Karpas-422 (cell line): ENCODE measurements at regions not wholly inside any gene's neighbourhood (a gene's known extent, or its start where the extent isn't known, plus 50 kb on each side); places are given as distances from the start of the nearest gene placed in this dataset.
"Not testable (repeated sequence)": the region's sequence is repeated elsewhere in the genome, so short reads cannot be mapped to it uniquely, and the experiment has no call there.

ENCODE experiments used
- DNase-seq: peaks from one replicate; pipeline ENCODE4 v3.0.0-alpha.2; 2015
- H2AFZ ChIP-seq: fragments of 200-600 bp; sonication (generic); 2 replicates; pipeline ENCODE4 v1.6.1; 2014; ENCODE audit warnings: antibody characterized with exemption, low read length, mixed read lengths
- H3K27ac ChIP-seq: fragments of 200-600 bp; sonication (generic); 2 replicates; pipeline ENCODE4 v1.5.1; 2014; ENCODE audit warnings: mild to moderate bottlenecking, low read length, moderate library complexity
- H3K27me3 ChIP-seq: fragments of 200-600 bp; sonication (generic); 2 replicates; pipeline ENCODE4 v1.6.1; 2014; ENCODE audit warnings: low read length, mixed read lengths
- H3K36me3 ChIP-seq: fragments of 200-600 bp; sonication (generic); 2 replicates; pipeline ENCODE4 v1.6.1; 2014; ENCODE audit warnings: low read length, mixed read lengths; ENCODE audit not compliant: insufficient read depth
- H3K4me1 ChIP-seq: fragments of 200-600 bp; sonication (generic); 2 replicates; pipeline ENCODE4 v1.6.1; 2014; ENCODE audit warnings: mild to moderate bottlenecking, low read length, mixed read lengths
- H3K4me2 ChIP-seq: fragments of 200-600 bp; sonication (generic); 2 replicates; pipeline ENCODE4 v1.6.1; 2014; ENCODE audit warnings: low read length, low read depth, mild to moderate bottlenecking; ENCODE audit not compliant: poor library complexity, severe bottlenecking
- H3K4me3 ChIP-seq: fragments of 200-600 bp; sonication (generic); 2 replicates; pipeline ENCODE4 v1.5.1; 2014; ENCODE audit warnings: mild to moderate bottlenecking, antibody characterized with exemption, low read length, mixed read lengths
- H3K79me2 ChIP-seq: fragments of 200-600 bp; sonication (generic); 2 replicates; pipeline ENCODE4 v1.6.1; 2014; ENCODE audit warnings: mild to moderate bottlenecking, low read length, mixed read lengths
- H3K9ac ChIP-seq: fragments of 200-600 bp; sonication (generic); 2 replicates; pipeline ENCODE4 v1.6.0; 2014; ENCODE audit warnings: low read length
- H3K9me2 ChIP-seq: fragments of 200-600 bp; sonication (generic), shearing (Covaris generic); replicated peaks from 2 replicates; pipeline ENCODE4 v1.6.0; 2014; ENCODE audit warnings: mild to moderate bottlenecking, low read length, moderate library complexity; ENCODE audit not compliant: insufficient read depth
- H3K9me3 ChIP-seq: fragments of 300-700, 200-600 bp; sonication (generic); 2 replicates; pipeline ENCODE4 v1.6.1; 2014; ENCODE audit warnings: low read length, mixed read lengths
- H4K20me1 ChIP-seq: fragments of 200-600 bp; sonication (generic); 2 replicates; pipeline ENCODE4 v1.6.1; 2014; ENCODE audit warnings: mild to moderate bottlenecking, antibody characterized with exemption, low read length, low read depth; ENCODE audit not compliant: insufficient read depth

DNA sequence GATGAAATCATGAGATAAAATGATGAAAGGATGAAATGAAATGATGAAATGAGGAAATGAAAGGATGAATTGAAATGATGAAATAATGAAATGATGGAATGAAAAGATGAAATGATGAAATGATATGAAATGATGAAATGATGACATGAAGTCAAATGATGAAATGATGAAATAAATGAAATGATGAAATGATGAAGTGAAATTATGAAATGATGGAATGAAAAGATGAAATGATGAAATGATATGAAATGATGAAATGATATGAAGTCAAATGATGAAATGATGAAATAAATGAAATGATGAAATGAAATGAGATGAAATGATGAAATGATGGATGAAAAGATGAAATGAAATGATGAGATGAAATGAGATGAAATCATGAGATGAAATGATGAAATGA is 1348.4 kb downstream of the TP53TG3F start:
- not testable (repeated sequence) for H3K79me2 ChIP-seq, H3K4me1 ChIP-seq, H3K36me3 ChIP-seq, H3K4me3 ChIP-seq, DNase-seq, H3K4me2 ChIP-seq, H3K9me2 ChIP-seq, H3K27me3 ChIP-seq, H2AFZ ChIP-seq, H3K27ac ChIP-seq, H3K9ac ChIP-seq, H4K20me1 ChIP-seq
- H3K9me3 ChIP-seq: peaks cover 14% of the 10 kb centered on the region

GRCh38 chr16:34808530-34808929 is 1349.1 kb downstream of the TP53TG3F start:
- not testable (repeated sequence) for H3K9me2 ChIP-seq, H3K27me3 ChIP-seq, H3K4me2 ChIP-seq, H2AFZ ChIP-seq, H4K20me1 ChIP-seq, H3K9ac ChIP-seq, DNase-seq, H3K79me2 ChIP-seq, H3K36me3 ChIP-seq, H3K4me1 ChIP-seq, H3K27ac ChIP-seq, H3K4me3 ChIP-seq
- H3K9me3 ChIP-seq: peaks cover 14% of the 10 kb centered on the region
